K562 (cell line): ENCODE measurements at regions not wholly inside any gene's neighbourhood (a gene's known extent, or its start where the extent isn't known, plus 50 kb on each side); places are given as distances from the start of the nearest gene placed in this dataset.

Source experiments
- ATAC-seq: fragments of 200-7000 bp; cut with Tn5 transposase; 3 replicates; pipeline ENCODE4 v1.9.1; 2020; ENCODE audit warnings: moderate library complexity
- BruUV-seq: library from RNA; stranded (reverse); fragments of 400-500 nt; replicated peaks from 2 replicates; lab custom pipeline; 2021; lab: Mats Ljungman, UMichigan
- CTCF ChIA-PET: fragments of 300-600 bp; formaldehyde crosslinking; extraction: SDS; loops from one replicate; lab custom pipeline; 2021; ENCODE audit warnings: low intra/inter-chr PET ratio; lab: Yijun Ruan, JAX
- POLR2A ChIA-PET: fragments of 300-600, 350-650 bp; sonication (Branson Sonifier 250); formaldehyde crosslinking; extraction: SDS; loops from one replicate; lab custom pipeline; 2021; ENCODE audit warnings: antibody characterized with exemption, inconsistent platforms; lab: Yijun Ruan, JAX
- DNase-seq, 4 experiments: peaks; one replicate each; pipeline versions ENCODE4 v3.0.0 to v3.0.0-alpha.2; 2011 to 2018; ENCODE audit warnings: low spot score in 3 of 4, mixed read lengths in 3 of 4; ENCODE audit errors: extremely low read depth in 1 of 4
- FAIRE-seq: peaks from 2 replicates; lab custom pipeline; 2011; peaks lifted over from hg19 to GRCh38; lab: Jason Lieb, UNC
- H2AFZ ChIP-seq: 2 replicates; pipeline ENCODE4 v1.6.0; 2011; ENCODE audit warnings: low read depth, low read length, control low read depth, inconsistent platforms
- H3K27ac ChIP-seq: fragments of 200-600 bp; 3 replicates; pipeline ENCODE4 v1.8.0; 2011; ENCODE audit warnings: low read depth, mild to moderate bottlenecking, control low read depth, inconsistent platforms, low read length, moderate library complexity, mixed read lengths; ENCODE audit errors: extremely low read depth
- H3K27me3 ChIP-seq, 2 experiments: fragments of 300-600 bp in 1 of 2; 2 replicates in 1 of 2; 3 replicates in 1 of 2; pipeline versions ENCODE4 v1.6.0 to v1.8.0; 2011; ENCODE audit warnings: inconsistent platforms in 2 of 2, low read length in 2 of 2, mild to moderate bottlenecking in 1 of 2, mixed read lengths in 1 of 2, moderate library complexity in 1 of 2; ENCODE audit not compliant: control insufficient read depth in 2 of 2, insufficient read depth in 2 of 2
- H3K36me3 ChIP-seq: fragments of 300-600 bp; 3 replicates; pipeline ENCODE4 v1.8.0; 2011; ENCODE audit warnings: mild to moderate bottlenecking, low read length, inconsistent platforms; ENCODE audit not compliant: control insufficient read depth, insufficient read depth
- H3K4me1 ChIP-seq, 2 experiments: fragments of 200-600 bp in 1 of 2; replicated peaks in 1 of 2; 2 replicates in 1 of 2; 3 replicates in 1 of 2; pipeline versions ENCODE4 v1.5.1 to v1.8.0; 2011; ENCODE audit warnings: inconsistent platforms in 2 of 2, low read length in 2 of 2, mild to moderate bottlenecking in 1 of 2, mixed read lengths in 1 of 2, moderate library complexity in 1 of 2; ENCODE audit not compliant: control insufficient read depth in 2 of 2, insufficient read depth in 2 of 2
- H3K4me2 ChIP-seq: 2 replicates; pipeline ENCODE4 v1.6.1; 2011; ENCODE audit warnings: low read length, control low read depth, inconsistent platforms, mixed read lengths; ENCODE audit not compliant: insufficient read depth
- H3K4me3 ChIP-seq: fragments of 200-600 bp; sonication (generic), shearing (Covaris generic); 2 replicates; pipeline ENCODE4 v1.5.1; 2016; ENCODE audit warnings: control low read depth, inconsistent platforms
- H3K79me2 ChIP-seq: fragments of 200-600 bp; 3 replicates; pipeline ENCODE4 v1.8.0; 2011; ENCODE audit warnings: low read length, inconsistent platforms; ENCODE audit not compliant: control insufficient read depth, insufficient read depth
- H3K9ac ChIP-seq, 2 experiments: 2 replicates each; pipeline versions ENCODE4 v1.6.0 to v1.6.1; 2011; ENCODE audit warnings: low read depth in 2 of 2, low read length in 2 of 2, control low read depth in 1 of 2, inconsistent platforms in 1 of 2, mild to moderate bottlenecking in 1 of 2, mixed read lengths in 1 of 2; ENCODE audit not compliant: insufficient read depth in 1 of 2
- H3K9me1 ChIP-seq: one replicate; pipeline ENCODE4 v1.6.0; 2011; ENCODE audit warnings: inconsistent platforms, mild to moderate bottlenecking, low read length, moderate library complexity; ENCODE audit not compliant: control insufficient read depth, insufficient read depth
- H3K9me3 ChIP-seq: replicated peaks from 2 replicates; pipeline ENCODE4 v1.5.1; 2011; ENCODE audit warnings: low read depth, low read length, inconsistent platforms; ENCODE audit not compliant: control insufficient read depth, insufficient read depth
- H4K20me1 ChIP-seq: replicated peaks from 2 replicates; pipeline ENCODE4 v1.6.1; 2011; ENCODE audit warnings: low read length, inconsistent platforms, mixed read lengths; ENCODE audit not compliant: control insufficient read depth, insufficient read depth
- ATF3 ChIP-seq, 2 experiments: fragments of 450-650 bp in 1 of 2; sonication (generic) in 1 of 2; formaldehyde crosslinking in 1 of 2; IDR thresholded peaks in 1 of 2; conservative IDR thresholded peaks in 1 of 2; 2 replicates each; pipeline versions ENCODE4 v1.6.1 to v1.8.1; 2016 to 2023; ENCODE audit warnings: mild to moderate bottlenecking in 2 of 2, moderate library complexity in 2 of 2, inconsistent platforms in 1 of 2, missing genetic modification reagents in 1 of 2
- CSDE1 ChIP-seq, 2 experiments: fragments of 450-650 bp; IDR thresholded peaks; 2 replicates each; pipeline ENCODE4 v1.6.1; 2016; ENCODE audit warnings: mild to moderate bottlenecking in 1 of 2
- FOS ChIP-seq: IDR thresholded peaks from 3 replicates; pipeline ENCODE4 v1.6.1; 2011; ENCODE audit not compliant: insufficient read length; ENCODE audit errors: extremely low read depth
- RUNX1 ChIP-seq: sonication (generic); IDR thresholded peaks from 2 replicates; pipeline ENCODE4 v1.6.1; 2016; ENCODE audit warnings: antibody characterized with exemption, low read depth
- SETDB1 ChIP-seq: IDR thresholded peaks from one replicate; pipeline ENCODE4 v1.6.1; 2012; ENCODE audit warnings: low read length, control low read depth, inconsistent platforms
- STAT5B ChIP-seq: fragments of 250-450 bp; sonication (Bioruptor Pico); IDR thresholded peaks from 2 replicates; pipeline ENCODE4 v1.8.0; 2021; ENCODE audit warnings: mild to moderate bottlenecking, inconsistent platforms
- TCF3 ChIP-seq: sonication (generic); formaldehyde crosslinking; IDR thresholded peaks from 2 replicates; pipeline ENCODE4 v1.4.0; 2020; ENCODE audit warnings: mild to moderate bottlenecking, missing genetic modification reagents
- ZNF76 ChIP-seq: fragments of 250-450 bp; sonication (Bioruptor Pico); IDR thresholded peaks from 2 replicates; pipeline ENCODE4 v1.4.0; 2020; ENCODE audit warnings: mild to moderate bottlenecking, moderate library complexity, borderline replicate concordance
- WGBS: fragments of 100-300 bp; shearing (Covaris generic); methylation state at CpG from one replicate; pipeline ENCODE4 v1.1.6; 2016; ENCODE audit warnings: low coverage, mixed read lengths; ENCODE audit not compliant: insufficient coverage; ENCODE audit errors: missing lambda C conversion rate; 5-methylcytosine and 5-hydroxymethylcytosine counted together
- in situ Hi-C: fragments of 300-500 bp; cut with MboI; formaldehyde crosslinking; loops from 4 replicates; pipeline ENCODE4 v1.15.0; 2018; ENCODE audit warnings: inconsistent platforms, mixed read lengths
- intact Hi-C: fragments of 100-400 bp; cut with micrococcal nuclease; formaldehyde crosslinking; loops from 2 replicates; pipeline ENCODE4 v1.14.2; 2022
- TF ChIP-seq, protein P1 (sequence below), 2 experiments: fragments of 450-650 bp; IDR thresholded peaks; 2 replicates each; pipeline ENCODE4 v1.6.1; 2016
- TF ChIP-seq, protein P2 (sequence below): fragments of 250-450 bp; sonication (Bioruptor Pico); IDR thresholded peaks from 2 replicates; pipeline ENCODE4 v1.4.0; 2020; ENCODE audit warnings: borderline replicate concordance
- TF ChIP-seq, protein P3 (sequence below): fragments of 250-450 bp; sonication (Bioruptor Pico); IDR thresholded peaks from 2 replicates; pipeline ENCODE4 v1.5.0; 2021

- TF ChIP-seq, protein P1, sequence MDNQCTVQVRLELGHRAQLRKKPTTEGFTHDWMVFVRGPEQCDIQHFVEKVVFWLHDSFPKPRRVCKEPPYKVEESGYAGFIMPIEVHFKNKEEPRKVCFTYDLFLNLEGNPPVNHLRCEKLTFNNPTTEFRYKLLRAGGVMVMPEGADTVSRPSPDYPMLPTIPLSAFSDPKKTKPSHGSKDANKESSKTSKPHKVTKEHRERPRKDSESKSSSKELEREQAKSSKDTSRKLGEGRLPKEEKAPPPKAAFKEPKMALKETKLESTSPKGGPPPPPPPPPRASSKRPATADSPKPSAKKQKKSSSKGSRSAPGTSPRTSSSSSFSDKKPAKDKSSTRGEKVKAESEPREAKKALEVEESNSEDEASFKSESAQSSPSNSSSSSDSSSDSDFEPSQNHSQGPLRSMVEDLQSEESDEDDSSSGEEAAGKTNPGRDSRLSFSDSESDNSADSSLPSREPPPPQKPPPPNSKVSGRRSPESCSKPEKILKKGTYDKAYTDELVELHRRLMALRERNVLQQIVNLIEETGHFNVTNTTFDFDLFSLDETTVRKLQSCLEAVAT (IDR thresholded peaks at IDR 0.05): no peak
- TF ChIP-seq, protein P2, sequence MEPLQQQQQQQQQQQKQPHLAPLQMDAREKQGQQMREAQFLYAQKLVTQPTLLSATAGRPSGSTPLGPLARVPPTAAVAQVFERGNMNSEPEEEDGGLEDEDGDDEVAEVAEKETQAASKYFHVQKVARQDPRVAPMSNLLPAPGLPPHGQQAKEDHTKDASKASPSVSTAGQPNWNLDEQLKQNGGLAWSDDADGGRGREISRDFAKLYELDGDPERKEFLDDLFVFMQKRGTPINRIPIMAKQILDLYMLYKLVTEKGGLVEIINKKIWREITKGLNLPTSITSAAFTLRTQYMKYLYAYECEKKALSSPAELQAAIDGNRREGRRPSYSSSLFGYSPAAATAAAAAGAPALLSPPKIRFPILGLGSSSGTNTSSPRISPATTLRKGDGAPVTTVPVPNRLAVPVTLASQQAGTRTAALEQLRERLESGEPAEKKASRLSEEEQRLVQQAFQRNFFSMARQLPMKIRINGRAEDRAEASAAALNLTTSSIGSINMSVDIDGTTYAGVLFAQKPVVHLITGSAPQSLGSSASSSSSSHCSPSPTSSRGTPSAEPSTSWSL: no peak
- TF ChIP-seq TCF3 (CRISPR knock-in tag) (no peak), ZNF76 (CRISPR knock-in tag) (no peak), FOS (no peak), SETDB1 (no peak)
- TF ChIP-seq, protein P3, sequence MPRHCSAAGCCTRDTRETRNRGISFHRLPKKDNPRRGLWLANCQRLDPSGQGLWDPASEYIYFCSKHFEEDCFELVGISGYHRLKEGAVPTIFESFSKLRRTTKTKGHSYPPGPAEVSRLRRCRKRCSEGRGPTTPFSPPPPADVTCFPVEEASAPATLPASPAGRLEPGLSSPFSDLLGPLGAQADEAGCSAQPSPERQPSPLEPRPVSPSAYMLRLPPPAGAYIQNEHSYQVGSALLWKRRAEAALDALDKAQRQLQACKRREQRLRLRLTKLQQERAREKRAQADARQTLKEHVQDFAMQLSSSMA (CRISPR knock-in tag): no peak
Measured at GRCh38 chr1:190019717-190020116, 457.9 kb downstream of the BRINP3 start (continued).

GRCh38 chr1:190022709-190023108, 455.0 kb downstream of the BRINP3 start:
- no peak for FAIRE-seq
- ChIA-PET CTCF (no interaction called here), POLR2A (no interaction called here)
- intact Hi-C loops (no loop called here), in situ Hi-C loops (no loop called here)
- Histone ChIP-seq H3K36me3 (no peaks in the 10 kb centered on the region), H3K4me1 (no peaks in the 10 kb centered on the region), H3K4me3 (no peak overlapping the region), H3K79me2 (no peaks in the 10 kb centered on the region), H3K9me1 (no peaks in the 10 kb centered on the region), H3K9me3 (no peaks in the 10 kb centered on the region), H3K4me2 (no peak overlapping the region), H4K20me1 (no peaks in the 10 kb centered on the region), H3K27me3 (no peaks in the 10 kb centered on the region), H3K27ac (no peak overlapping the region), H2AFZ (no peak overlapping the region), H3K9ac (no peak overlapping the region)
- DNase-seq: peak in 1 of 4 experiments; percentile 1
- ATAC-seq: no peak
- 0% methylated on average over 3 of the region's 3 CpGs for WGBS
- TF ChIP-seq STAT5B (CRISPR knock-in tag) (no peak), ATF3 (IDR thresholded peaks at IDR 0.05) (0 out of 2 replicates have a peak, but pooled peaks have one; percentile 13), ATF3 (CRISPR knock-in tag; conservative IDR thresholded peaks at IDR 0.05) (no peak), RUNX1 (no peak), CSDE1 (IDR thresholded peaks at IDR 0.05) (no peak)
- no TSS peak for BruUV-seq
